GM12872 (cell line): ENCODE measurements at regions not wholly inside any gene's neighbourhood (a gene's known extent, or its start where the extent isn't known, plus 50 kb on each side); places are given as distances from the start of the nearest gene placed in this dataset.

Experiments used
- CTCF ChIP-seq: IDR thresholded peaks from 3 replicates; pipeline ENCODE4 v1.5.1; 2011; ENCODE audit warnings: low read depth, mild to moderate bottlenecking, low read length, moderate library complexity; ENCODE audit not compliant: insufficient read depth

DNA sequence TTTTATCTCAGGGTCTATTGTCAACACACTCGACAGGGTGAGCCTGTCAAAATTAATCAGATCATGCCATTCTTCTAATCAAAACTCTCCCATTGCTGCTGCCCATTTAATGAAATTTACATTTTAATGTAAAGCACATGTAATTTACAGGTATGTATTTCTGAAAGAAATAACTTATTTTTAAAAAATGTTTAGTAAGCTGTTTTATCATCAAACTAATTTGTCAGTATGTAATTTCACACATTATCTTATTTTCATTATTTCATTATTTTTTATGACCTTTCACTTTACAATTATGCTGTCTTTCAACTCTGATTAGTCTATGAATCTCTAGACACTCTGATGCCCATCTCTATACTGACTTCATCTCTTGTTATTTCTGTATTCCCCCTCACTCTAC lies 467.8 kb downstream of the ZNF804A start:
- TF ChIP-seq CTCF: no peak

DNA sequence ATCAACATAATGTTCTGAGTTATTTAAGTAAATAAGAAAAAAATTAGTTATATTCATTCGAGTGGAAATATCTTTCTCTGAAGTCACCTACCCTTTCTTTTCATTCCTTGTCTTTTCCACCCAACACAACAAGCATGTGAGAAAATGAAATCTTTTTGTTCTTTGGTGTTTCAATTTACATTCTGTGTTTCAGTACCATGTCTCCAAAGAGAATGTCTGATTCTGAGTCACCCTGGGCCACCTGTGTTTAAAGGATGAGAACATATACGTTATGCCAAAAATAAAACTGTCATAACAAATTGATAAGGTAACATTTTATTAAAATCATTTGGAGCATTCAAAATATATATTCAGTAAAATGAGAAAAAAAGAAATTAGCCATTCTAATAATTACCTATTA lies 470.8 kb downstream of the ZNF804A start:
- TF ChIP-seq CTCF: no peak

DNA sequence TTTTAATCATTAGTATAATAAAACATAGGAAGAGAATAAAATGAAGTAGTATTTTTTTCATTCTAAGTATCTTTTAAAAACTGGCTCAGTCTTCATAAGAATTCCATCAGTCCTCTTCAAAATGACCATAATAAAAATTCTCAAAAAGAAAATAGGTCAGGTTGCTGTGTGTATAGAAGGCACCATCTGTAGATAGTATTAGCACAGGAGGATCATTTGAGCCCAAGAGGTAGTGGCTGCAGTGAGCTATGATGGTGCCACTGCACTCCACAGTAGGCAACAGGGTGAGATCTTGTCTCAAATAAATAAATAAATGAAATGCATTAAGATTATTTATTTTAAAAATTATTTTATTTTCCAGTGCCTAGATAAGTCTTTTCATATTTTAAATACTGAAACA lies 475.8 kb downstream of the ZNF804A start:
- no peak for TF ChIP-seq CTCF

GRCh38 chr2:185082749-185083148 lies 484.4 kb downstream of the ZNF804A start:
- no peak for TF ChIP-seq CTCF

DNA sequence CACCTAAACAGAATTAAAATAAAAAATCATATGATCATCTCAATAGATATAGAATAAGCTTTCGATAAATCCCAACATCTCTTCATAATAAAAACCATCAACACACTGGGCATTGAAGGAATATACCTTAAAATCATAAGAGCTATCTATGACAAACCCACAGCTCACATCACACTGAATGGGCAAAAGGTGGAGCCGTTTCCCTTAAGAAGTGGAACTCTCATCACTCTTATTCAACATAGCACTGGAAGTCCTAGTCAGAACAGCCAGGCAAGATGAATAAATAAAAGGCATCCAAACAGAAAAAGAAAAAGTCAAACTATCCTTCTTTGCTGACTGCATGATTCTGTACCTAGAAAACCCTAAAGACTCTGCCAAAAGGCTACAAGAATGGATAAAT lies 510.3 kb downstream of the ZNF804A start:
- no peak for TF ChIP-seq CTCF

DNA sequence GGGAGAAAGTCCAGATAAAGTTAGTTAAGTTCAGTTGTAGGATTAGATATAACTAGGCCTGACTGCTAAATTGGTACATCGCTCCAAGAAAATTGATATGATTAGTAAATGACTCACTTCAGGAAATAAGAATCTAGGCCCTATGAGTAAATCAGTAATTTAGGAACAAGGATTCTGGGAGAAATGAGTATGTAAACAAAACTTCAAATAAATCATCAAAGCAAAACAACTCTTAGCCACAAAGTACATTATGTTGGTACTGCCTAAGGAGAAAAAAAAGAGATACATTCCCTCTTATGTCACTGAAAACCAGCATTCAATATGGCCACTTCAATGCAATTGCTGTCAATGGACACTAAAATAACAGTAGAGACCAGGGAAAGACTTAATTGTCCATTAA lies 529.1 kb downstream of the ZNF804A start:
- TF ChIP-seq CTCF: no peak

GRCh38 chr2:185128346-185128745 lies 530.0 kb downstream of the ZNF804A start:
- no peak for TF ChIP-seq CTCF

GRCh38 chr2:185128996-185129395 lies 530.7 kb downstream of the ZNF804A start:
- no peak for TF ChIP-seq CTCF
